ENCODE measurements at regions not wholly inside any gene's neighbourhood (a gene's known extent, or its start where the extent isn't known, plus 50 kb on each side); places are given as distances from the start of the nearest gene placed in this dataset.

DNA sequence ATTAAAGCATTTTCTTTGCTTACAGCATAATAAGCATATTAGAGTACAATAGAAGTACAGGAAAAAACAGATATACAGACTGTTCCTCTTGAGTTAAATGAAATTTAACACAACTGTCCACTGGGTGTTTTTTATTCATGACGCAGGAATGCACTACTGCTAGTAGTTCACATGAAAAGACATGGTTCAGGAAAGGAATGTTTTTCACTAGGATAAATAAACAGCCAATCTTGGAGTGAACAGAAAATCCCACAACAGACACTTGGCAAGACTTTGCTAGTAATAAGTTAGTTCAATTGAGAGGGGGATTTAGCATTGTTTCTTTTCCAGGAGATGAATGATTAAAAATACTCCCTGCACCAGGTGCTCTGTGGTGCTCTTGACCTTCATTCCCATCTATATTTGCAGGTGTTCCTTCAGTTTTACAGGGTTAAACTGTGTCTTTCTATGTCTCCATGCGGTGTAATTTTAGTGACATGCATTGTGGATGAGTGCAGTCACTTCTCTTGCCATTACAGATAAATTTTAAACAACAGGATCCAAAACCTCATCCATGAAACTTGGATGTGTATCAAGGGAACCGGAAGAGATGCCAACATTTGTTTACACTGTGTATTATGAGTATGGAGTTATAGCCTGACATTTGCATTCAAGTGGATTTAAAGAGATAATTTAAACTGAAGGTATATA is 796.6 kb downstream of the DSC3 start:
- Histone ChIP-seq H3K4me1 (ENCODE audit: control insufficient read depth, insufficient read depth, low read length) (no peaks in the 10 kb centered on the region), H3K9me3 (ENCODE audit: control insufficient read depth, low read length) (no peaks in the 10 kb centered on the region), H3K4me3 (ENCODE audit: insufficient read depth, low read depth, low read length) (no peak overlapping the region), H3K27me3 (ENCODE audit: control insufficient read depth, insufficient read depth, low read length, poor library complexity, severe bottlenecking) (no peaks in the 10 kb centered on the region), H3K27ac (ENCODE audit: insufficient read depth, low read depth, low read length, poor library complexity, severe bottlenecking) (no peak overlapping the region), H3K36me3 (ENCODE audit: control insufficient read depth, insufficient read depth, low read length) (no peaks in the 10 kb centered on the region)
- 98 to 100% methylated on average over 1 to 3 of the region's 3 CpGs for WGBS, 2 experiments

GRCh38 chr18:30234755-30235154 is 807.8 kb downstream of the DSC3 start:
- Histone ChIP-seq H3K4me1 (ENCODE audit: control insufficient read depth, insufficient read depth, low read length) (no peaks in the 10 kb centered on the region), H3K27me3 (ENCODE audit: control insufficient read depth, insufficient read depth, low read length, poor library complexity, severe bottlenecking) (no peaks in the 10 kb centered on the region), H3K4me3 (ENCODE audit: insufficient read depth, low read depth, low read length) (no peak overlapping the region), H3K9me3 (ENCODE audit: control insufficient read depth, low read length) (no peaks in the 10 kb centered on the region), H3K36me3 (ENCODE audit: control insufficient read depth, insufficient read depth, low read length) (no peaks in the 10 kb centered on the region), H3K27ac (ENCODE audit: insufficient read depth, low read depth, low read length, poor library complexity, severe bottlenecking) (no peak overlapping the region)

- no peaks in the 10 kb centered on the region for H3K4me1 ChIP-seq (ENCODE audit: control insufficient read depth, insufficient read depth, low read length)
- no peak overlapping the region for H3K27ac ChIP-seq (ENCODE audit: insufficient read depth, low read depth, low read length, poor library complexity, severe bottlenecking)
- H3K4me3 ChIP-seq (ENCODE audit: insufficient read depth, low read depth, low read length): no peak overlapping the region
- H3K36me3 ChIP-seq (ENCODE audit: control insufficient read depth, insufficient read depth, low read length): no peaks in the 10 kb centered on the region
- no peaks in the 10 kb centered on the region for H3K27me3 ChIP-seq (ENCODE audit: control insufficient read depth, insufficient read depth, low read length, poor library complexity, severe bottlenecking)
- H3K9me3 ChIP-seq (ENCODE audit: control insufficient read depth, low read length): no peaks in the 10 kb centered on the region
These were observed 831.4 kb downstream of the DSC3 start for GRCh38 chr18:30211112-30211511.

GRCh38 chr18:30208546-30208945 is 834.0 kb downstream of the DSC3 start:
- H3K36me3 ChIP-seq (ENCODE audit: control insufficient read depth, insufficient read depth, low read length): no peaks in the 10 kb centered on the region
- WGBS, 2 experiments: 88 to 100% methylated on average over 1 of the region's 1 CpG
- no peaks in the 10 kb centered on the region for H3K9me3 ChIP-seq (ENCODE audit: control insufficient read depth, low read length)
- H3K4me1 ChIP-seq (ENCODE audit: control insufficient read depth, insufficient read depth, low read length): no peaks in the 10 kb centered on the region
- no peak overlapping the region for H3K27ac ChIP-seq (ENCODE audit: insufficient read depth, low read depth, low read length, poor library complexity, severe bottlenecking)
- H3K27me3 ChIP-seq (ENCODE audit: control insufficient read depth, insufficient read depth, low read length, poor library complexity, severe bottlenecking): no peaks in the 10 kb centered on the region
- no peak overlapping the region for H3K4me3 ChIP-seq (ENCODE audit: insufficient read depth, low read depth, low read length)

DNA sequence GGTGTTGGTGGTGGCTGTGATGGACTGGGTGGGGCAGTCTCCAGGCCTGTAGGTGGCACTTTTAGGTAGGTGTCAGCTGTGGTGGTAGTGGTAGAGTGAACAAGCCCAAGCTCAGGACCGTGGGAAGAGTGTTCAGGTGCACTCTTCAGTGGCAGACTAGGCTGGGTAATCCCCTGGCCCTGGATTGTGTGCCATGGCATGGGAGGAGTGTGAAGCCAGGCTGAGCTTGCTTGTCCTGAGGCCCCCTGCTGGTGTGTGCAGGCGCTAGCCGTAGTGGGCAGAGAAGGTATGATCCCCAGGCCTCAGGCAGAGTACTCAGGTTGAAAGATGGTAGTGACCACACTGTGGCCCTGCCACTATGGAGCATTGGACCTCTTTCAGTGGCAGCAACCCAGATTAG is 850.3 kb downstream of the DSC3 start:
- Histone ChIP-seq H3K27ac (ENCODE audit: insufficient read depth, low read depth, low read length, poor library complexity, severe bottlenecking) (no peak overlapping the region), H3K4me3 (ENCODE audit: insufficient read depth, low read depth, low read length) (no peak overlapping the region), H3K36me3 (ENCODE audit: control insufficient read depth, insufficient read depth, low read length) (no peaks in the 10 kb centered on the region), H3K27me3 (ENCODE audit: control insufficient read depth, insufficient read depth, low read length, poor library complexity, severe bottlenecking) (no peaks in the 10 kb centered on the region), H3K4me1 (ENCODE audit: control insufficient read depth, insufficient read depth, low read length) (no peaks in the 10 kb centered on the region), H3K9me3 (ENCODE audit: control insufficient read depth, low read length) (no peaks in the 10 kb centered on the region)
- WGBS, 2 experiments: 92 to 94% methylated on average over 3 of the region's 3 CpGs

DNA sequence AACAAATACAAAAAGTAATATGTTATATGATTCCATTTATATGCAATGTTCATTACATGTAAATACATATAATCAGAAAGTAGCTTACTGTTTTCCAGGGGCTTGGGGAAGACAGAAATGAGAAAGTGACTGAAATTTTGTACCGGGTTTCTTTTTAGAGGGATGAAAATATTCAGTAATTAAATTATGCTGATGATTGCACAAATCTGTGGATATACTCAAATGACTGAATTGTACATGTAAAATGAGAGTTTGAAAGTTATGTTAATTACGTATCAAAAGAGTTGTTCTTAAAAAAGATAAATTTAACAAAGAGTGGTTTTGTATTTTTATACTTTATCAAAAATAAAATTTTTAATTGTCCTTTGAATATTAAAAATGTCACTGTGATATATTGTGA is 856.3 kb downstream of the DSC3 start:
- H3K27me3 ChIP-seq (ENCODE audit: control insufficient read depth, insufficient read depth, low read length, poor library complexity, severe bottlenecking): no peaks in the 10 kb centered on the region
- H3K4me1 ChIP-seq (ENCODE audit: control insufficient read depth, insufficient read depth, low read length): no peaks in the 10 kb centered on the region
- H3K27ac ChIP-seq (ENCODE audit: insufficient read depth, low read depth, low read length, poor library complexity, severe bottlenecking): no peak overlapping the region
- H3K9me3 ChIP-seq (ENCODE audit: control insufficient read depth, low read length): no peaks in the 10 kb centered on the region
- WGBS, 2 experiments: 93 to 96% methylated on average over 1 of the region's 2 CpGs
- H3K4me3 ChIP-seq (ENCODE audit: insufficient read depth, low read depth, low read length): no peak overlapping the region
- no peaks in the 10 kb centered on the region for H3K36me3 ChIP-seq (ENCODE audit: control insufficient read depth, insufficient read depth, low read length)

DNA sequence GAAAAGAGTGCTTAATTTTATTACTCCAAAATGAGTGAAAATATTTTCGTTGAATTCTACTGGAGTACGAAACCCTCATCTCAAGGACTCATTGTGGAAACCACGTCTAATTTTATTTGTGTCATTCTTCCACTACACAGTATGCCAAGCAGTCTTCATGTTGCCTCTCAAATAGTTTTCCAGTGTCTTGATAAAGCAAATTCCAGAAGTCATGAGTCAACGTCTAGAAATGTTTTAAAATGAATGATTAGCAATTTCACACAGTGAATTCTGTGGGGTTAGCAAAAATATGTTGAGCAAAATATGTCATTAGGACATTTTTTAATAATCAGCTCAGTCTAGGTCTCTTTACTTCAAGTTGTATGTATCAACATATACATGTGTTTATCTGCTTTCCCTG is 865.5 kb downstream of the DSC3 start:
- no peaks in the 10 kb centered on the region for H3K36me3 ChIP-seq (ENCODE audit: control insufficient read depth, insufficient read depth, low read length)
- H3K27ac ChIP-seq (ENCODE audit: insufficient read depth, low read depth, low read length, poor library complexity, severe bottlenecking): no peak overlapping the region
- no peaks in the 10 kb centered on the region for H3K27me3 ChIP-seq (ENCODE audit: control insufficient read depth, insufficient read depth, low read length, poor library complexity, severe bottlenecking)
- H3K9me3 ChIP-seq (ENCODE audit: control insufficient read depth, low read length): no peaks in the 10 kb centered on the region
- H3K4me3 ChIP-seq (ENCODE audit: insufficient read depth, low read depth, low read length): no peak overlapping the region
- H3K4me1 ChIP-seq (ENCODE audit: control insufficient read depth, insufficient read depth, low read length): no peaks in the 10 kb centered on the region
- 93 to 95% methylated on average over 4 of the region's 4 CpGs for WGBS, 2 experiments

- H3K27me3 ChIP-seq (ENCODE audit: control insufficient read depth, insufficient read depth, low read length, poor library complexity, severe bottlenecking): no peaks in the 10 kb centered on the region
- no peaks in the 10 kb centered on the region for H3K9me3 ChIP-seq (ENCODE audit: control insufficient read depth, low read length)
- no peaks in the 10 kb centered on the region for H3K4me1 ChIP-seq (ENCODE audit: control insufficient read depth, insufficient read depth, low read length)
- H3K36me3 ChIP-seq (ENCODE audit: control insufficient read depth, insufficient read depth, low read length): no peaks in the 10 kb centered on the region
- H3K27ac ChIP-seq (ENCODE audit: insufficient read depth, low read depth, low read length, poor library complexity, severe bottlenecking): no peak overlapping the region
- WGBS, 2 experiments: 95 to 97% methylated on average over 14 of the region's 19 CpGs
- no peak overlapping the region for H3K4me3 ChIP-seq (ENCODE audit: insufficient read depth, low read depth, low read length)
These were observed 866.8 kb downstream of the DSC3 start for GRCh38 chr18:30175621-30176225.

DNA sequence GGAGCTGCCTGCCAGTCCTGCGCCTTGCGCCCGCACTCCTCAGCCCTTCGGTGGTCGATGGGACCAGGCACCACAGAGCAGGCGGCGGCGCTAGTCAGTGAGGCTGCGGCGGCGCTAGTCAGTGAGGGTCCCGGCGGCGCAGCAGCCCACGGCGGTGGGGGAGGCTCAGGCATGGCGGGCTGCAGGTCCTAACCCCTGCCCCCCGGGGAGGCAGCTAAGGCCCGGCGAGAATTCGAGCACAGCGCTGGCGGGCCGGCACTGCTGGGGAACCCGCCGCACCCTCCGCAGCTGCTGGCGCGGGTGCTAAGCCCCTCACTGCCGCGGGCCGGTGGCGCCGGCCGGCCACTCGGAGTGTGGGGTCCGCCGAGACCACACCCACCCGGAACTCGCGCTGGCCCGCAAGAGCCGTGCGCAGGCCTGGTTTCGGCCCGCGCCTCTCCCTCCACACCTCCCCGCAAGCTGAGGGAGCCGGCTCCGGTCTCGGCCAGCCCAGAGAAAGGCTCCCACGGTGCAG is 867.4 kb downstream of the DSC3 start:
- Histone ChIP-seq H3K9me3 (ENCODE audit: control insufficient read depth, low read length) (no peaks in the 10 kb centered on the region), H3K36me3 (ENCODE audit: control insufficient read depth, insufficient read depth, low read length) (no peaks in the 10 kb centered on the region), H3K4me3 (ENCODE audit: insufficient read depth, low read depth, low read length) (no peak overlapping the region), H3K4me1 (ENCODE audit: control insufficient read depth, insufficient read depth, low read length) (no peaks in the 10 kb centered on the region), H3K27ac (ENCODE audit: insufficient read depth, low read depth, low read length, poor library complexity, severe bottlenecking) (no peak overlapping the region), H3K27me3 (ENCODE audit: control insufficient read depth, insufficient read depth, low read length, poor library complexity, severe bottlenecking) (no peaks in the 10 kb centered on the region)
- 97% methylated on average over 52 of the region's 52 CpGs for WGBS, 2 experiments

GRCh38 chr18:30163573-30163972 is 879.0 kb downstream of the DSC3 start:
- Histone ChIP-seq H3K27ac (ENCODE audit: insufficient read depth, low read depth, low read length, poor library complexity, severe bottlenecking) (no peak overlapping the region), H3K4me3 (ENCODE audit: insufficient read depth, low read depth, low read length) (no peak overlapping the region), H3K27me3 (ENCODE audit: control insufficient read depth, insufficient read depth, low read length, poor library complexity, severe bottlenecking) (no peaks in the 10 kb centered on the region), H3K4me1 (ENCODE audit: control insufficient read depth, insufficient read depth, low read length) (no peaks in the 10 kb centered on the region), H3K9me3 (ENCODE audit: control insufficient read depth, low read length) (no peaks in the 10 kb centered on the region), H3K36me3 (ENCODE audit: control insufficient read depth, insufficient read depth, low read length) (no peaks in the 10 kb centered on the region)
- 97 to 100% methylated on average over 2 of the region's 2 CpGs for WGBS, 2 experiments
